Fibroblast of peridontal ligament (primary cell): ENCODE measurements at regions not wholly inside any gene's neighbourhood (a gene's known extent, or its start where the extent isn't known, plus 50 kb on each side); places are given as distances from the start of the nearest gene placed in this dataset.

ENCODE experiments used
- DNase-seq: peaks from one replicate; pipeline ENCODE4 v3.0.0-alpha.2; 2010; ENCODE audit errors: extremely low read depth

DNA sequence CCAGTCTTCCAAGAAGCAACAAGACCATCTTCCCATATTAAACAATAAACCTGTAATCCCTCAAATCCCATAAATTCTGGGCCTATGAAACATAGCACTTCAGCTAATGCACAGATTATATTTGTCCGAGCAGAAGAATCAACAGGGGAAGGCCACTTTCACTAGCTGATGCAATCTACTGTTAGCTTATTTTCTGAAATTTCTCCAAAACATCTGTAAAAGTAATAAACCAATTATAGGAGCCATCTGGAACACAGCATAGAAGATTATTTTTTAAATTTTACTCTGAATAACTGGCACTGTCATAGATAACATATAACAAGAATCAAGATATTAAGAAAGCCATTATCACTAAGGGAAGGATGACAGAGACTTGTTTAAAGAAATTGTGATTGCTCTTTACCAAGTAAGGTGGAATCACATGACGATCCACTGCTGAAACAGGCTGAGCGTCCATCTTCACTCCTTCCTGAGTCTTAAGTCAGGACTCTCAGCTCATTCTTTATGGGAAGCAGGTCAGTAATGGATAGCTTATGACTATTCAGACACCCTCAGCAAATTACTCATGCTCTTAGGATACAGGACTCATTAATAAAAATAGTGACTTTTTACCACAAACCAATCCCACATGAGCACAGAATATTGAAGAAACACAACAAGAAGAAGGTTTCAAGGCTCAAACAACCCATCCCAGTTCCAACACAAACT is 719.5 kb downstream of the XPNPEP1 start:
- DNase-seq, result peak; percentile 65

DNA sequence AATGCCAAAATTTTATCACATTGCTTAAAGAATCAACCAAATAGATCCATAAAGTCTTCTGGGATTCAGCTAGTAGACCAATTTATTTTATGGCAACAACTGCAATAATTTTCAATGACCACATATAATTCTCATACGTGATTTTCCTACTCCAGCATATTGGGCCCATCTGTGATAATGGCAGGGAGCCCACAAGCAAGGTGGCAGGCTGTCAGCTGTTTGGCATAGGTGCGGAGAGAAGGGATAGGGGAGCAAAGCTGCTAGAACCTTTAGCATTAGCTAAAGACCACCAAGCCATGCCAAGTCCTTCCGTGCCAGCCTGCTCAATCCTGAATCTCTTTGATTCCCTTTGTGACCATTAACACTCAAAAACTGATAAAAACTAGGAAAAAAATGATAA is 721.2 kb downstream of the XPNPEP1 start:
- no peak for DNase-seq

DNA sequence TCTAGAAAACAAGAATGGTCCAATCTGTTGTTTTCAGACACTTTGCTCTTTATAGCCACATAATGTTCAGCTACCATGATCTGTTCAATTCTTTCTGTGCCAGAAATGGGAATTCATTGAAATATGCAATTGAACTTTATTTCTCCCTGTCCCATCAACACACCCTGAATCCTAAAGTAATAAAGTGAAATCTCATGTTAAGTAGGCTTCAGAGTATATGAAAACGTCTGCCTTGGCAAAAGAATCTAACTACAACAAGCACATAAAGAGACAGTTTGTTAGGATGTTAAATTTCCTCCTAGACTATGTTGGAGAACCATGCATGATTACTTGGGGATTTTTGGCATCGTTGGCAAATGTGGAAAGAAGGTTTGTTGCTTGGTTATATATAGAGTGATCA is 722.7 kb downstream of the XPNPEP1 start:
- peak; percentile 40 for DNase-seq

DNA sequence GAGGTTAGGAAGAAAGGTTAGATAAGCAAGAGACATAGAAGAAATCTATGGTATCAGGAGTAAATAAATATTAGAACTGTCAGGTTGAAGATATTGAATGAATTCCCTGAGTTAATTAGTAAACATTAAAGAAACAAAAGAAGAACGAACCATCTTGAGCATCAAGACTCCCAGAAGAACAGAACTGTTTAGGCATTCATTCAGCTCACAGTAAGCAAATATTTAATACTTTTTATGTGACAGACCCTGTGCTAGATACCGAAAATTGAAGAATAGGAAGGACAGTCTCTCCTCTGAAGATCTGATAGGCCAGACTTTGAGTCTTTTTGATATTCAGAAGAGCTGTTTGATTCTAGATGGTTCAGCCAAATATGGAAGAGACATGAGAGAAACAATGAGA is 731.5 kb downstream of the XPNPEP1 start:
- no peak for DNase-seq

DNA sequence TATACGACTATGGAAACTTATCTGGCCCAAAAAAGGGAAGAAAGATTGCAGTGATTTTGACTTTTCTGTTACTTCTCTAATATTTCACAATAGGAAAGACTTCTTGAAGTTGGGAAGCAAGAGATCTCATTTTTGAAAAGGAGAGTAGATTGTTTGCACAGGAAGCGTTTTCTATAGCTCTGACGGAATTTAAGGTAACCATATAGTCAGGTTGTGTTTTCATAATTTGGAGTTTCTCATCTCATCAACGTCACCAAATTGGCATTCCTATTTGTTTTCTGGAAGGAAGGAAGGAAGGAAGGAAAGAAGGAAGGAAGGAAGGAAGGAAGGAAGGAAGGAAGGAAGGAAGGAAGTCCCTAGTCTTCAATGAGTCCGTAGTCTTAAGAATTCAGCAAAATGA is 732.0 kb downstream of the XPNPEP1 start:
- no peak for DNase-seq

DNA sequence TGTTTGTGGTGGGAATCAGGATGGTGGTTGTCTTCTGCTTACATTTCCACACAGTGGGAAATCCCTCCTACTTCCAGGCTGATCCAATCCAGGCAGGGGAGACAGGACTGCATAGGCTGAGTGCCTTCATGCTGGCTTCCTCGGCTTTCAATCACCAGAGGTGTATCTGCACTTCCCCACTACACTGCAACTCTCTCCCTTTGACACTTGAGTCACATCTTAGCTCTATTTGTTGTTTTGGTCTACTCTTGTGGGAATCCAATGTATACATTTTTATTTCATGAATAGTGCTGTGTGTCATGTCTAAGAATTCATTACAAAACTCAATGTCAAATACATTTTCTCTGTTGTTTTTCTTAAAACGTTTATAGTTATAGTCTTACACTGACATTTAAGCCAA is 735.6 kb downstream of the XPNPEP1 start:
- peak; percentile 29 for DNase-seq

DNA sequence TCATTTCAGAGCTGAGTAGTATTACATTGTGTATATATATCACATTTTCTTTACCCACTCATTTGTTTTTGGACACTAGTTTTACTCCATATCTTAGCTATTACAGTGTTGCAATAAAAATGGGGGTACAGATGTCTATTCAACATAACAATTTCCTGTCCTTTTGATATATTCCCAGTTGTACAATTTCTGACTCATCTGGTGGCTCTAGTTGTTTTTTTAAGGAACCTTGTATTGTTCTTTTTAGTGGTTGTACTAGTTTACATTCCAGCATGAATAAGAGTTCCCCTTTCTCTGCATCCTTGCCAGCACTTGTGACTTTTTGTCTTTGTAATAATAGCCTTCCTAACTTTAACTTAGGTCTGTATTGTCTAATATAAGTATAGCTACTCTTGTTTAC is 739.9 kb downstream of the XPNPEP1 start:
- DNase-seq, result no peak

DNA sequence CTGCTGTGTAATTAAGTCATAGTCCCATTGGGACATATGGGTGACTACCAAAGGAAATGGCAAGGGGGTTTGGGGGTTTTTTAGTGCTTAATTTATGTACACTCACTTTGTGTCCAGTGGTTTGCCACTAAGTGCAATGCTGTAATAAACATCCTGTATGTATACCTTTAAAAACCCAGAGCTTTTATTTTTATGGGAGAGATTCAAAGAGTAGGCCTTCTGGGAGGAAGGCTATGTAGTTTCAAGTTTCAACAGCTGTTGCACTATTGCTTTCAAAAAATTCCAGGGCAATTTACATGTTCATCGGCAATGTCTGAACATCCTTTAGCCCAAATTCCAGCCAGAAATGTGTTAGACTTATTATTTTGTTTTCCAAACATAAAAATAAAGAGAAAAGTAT is 744.7 kb downstream of the XPNPEP1 start:
- peak; percentile 45 for DNase-seq

DNA sequence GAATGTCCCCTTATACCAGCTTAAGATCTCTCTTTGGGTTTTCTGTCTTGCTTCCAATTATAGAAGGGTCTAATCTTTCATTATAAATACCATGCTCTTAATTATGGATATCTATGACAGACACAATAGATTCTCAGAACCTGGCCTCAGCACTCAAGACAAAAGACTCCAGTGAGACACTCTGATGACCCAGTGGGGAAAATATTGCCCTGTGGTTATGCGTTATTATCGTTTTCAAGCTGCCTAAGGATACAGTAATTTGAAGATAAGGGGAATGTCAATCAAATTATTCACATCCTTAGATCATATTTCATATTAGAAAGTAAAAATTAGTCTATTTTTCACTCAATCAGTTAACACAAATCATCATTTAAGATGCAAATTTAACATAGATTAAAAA is 748.8 kb downstream of the XPNPEP1 start:
- no peak for DNase-seq

DNA sequence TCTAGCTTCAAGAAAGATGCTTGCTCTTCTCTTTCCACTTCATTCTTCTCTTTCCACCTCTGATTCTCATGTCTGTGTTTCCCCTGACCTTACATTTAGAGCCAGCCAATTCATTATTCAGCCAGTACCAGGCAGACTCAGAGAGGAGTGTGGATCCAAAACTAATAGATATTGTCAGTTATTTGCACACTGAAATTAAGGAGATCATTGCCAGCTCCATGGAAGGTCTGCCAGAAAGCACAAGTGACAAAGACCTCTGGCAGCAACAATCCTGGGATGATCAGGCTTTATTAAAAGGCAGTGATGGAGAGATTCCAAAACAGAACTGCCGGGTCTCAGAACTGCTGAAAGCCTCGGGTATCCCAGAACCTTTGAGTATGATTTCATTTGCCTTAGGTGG is 749.4 kb downstream of the XPNPEP1 start:
- DNase-seq, result no peak

DNA sequence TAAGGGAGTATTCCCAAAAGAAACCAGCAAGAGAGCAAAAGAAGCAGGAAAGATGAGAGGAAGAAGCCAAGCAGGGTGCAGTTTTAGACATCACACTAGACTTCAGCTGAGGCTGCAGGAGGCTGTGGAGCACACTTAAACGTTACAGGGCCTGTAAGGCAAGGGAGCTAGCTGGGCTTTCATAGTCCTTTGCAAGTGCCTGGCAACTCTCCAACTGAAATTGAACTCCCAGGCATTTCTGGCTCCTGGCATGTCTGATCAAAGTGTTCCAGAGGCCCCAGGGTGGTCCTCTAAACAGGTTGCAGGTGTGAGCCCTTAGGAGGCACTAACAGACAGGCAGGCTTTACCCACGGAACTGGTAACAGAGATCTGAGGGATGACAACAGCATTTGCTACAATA is 750.2 kb downstream of the XPNPEP1 start:
- no peak for DNase-seq

DNA sequence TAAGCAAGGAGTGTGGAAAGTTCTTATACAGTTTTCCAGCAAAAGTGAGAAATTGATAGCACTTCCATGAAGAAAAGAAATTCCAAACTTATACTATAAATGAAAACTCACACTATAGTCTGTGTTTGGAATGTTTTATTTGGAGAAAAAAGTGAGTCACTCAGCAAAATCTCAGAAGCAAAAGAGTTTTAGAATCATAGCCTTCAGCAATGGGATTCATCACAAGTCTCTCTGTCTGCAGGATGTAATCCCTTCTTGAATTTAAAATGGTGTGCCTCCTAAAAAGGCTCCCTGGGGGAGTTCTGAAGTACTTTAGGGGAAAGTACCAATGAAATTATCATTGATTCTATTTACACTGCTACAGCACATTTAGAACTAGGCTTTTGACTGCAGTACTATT is 756.4 kb downstream of the XPNPEP1 start:
- DNase-seq, result peak; percentile 43

DNA sequence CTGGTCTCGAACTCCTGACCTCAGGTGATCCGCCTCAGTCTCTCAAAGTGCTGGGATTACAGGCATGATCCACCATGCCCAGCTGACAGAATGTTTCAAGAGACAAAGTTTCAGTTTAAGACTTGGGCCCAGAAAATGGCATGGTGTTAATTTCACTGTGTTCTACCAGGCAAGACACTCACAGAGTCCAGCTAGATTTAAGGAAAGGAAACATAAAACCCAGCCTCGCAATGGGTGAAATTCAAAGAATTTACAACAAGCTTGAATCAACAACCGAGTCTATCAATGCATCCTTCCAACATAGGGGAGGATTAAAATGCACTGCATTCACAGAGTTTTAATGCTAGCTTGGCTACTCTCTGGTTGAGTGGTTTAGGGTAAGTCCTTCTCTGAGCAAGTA is 764.0 kb downstream of the XPNPEP1 start:
- no peak for DNase-seq

DNA sequence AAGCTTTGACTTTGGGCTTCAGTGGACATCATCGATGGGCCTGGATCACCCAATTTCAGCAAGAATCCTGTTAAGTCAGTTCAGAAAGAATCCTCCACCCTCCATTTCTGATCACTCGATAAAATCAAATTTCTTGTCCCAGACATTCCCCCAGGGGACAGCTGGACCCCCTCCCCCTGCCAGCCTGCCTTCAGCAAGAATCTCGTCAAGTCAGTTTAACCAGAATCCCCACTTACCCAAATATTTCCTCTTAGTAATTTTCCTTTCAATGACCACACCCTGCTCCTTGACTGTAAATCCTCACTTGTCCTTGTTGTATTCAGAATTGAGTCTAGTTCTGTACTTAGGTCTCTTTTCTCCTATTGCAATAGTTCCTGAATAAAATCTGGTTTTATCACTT is 766.9 kb downstream of the XPNPEP1 start:
- DNase-seq, result no peak

DNA sequence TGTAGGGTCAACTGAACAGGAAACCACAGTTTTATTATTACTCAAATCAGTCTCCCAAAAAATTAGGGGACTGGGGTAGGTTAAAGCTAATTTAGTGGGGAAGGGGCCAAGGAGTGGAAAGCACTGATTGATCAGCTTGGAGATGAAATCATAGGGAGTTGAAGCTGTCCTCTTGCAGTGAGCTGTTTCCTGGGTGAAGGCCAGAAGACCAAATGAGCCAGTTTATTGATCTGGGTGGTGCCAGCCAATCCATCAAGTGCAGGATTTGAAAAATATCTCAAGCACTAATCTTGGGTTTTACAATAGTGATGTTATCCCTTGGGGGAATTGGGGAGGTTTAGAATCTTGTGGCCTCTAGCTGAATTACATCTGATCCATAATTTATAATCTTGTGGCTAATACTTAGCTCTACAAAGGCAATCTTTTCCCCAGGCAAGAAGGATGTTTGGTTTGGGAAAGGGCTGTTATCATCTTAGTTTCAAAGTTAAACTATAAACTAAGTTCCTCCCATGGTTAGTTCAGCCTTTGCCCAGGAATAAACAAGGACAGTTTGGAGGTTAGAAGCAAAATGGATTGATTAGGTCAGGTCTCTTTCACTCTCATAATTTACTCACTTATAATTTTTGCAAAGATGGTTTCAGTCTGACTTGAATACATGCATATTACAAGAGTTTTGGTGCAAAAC is 773.5 kb downstream of the XPNPEP1 start:
- no peak for DNase-seq

DNA sequence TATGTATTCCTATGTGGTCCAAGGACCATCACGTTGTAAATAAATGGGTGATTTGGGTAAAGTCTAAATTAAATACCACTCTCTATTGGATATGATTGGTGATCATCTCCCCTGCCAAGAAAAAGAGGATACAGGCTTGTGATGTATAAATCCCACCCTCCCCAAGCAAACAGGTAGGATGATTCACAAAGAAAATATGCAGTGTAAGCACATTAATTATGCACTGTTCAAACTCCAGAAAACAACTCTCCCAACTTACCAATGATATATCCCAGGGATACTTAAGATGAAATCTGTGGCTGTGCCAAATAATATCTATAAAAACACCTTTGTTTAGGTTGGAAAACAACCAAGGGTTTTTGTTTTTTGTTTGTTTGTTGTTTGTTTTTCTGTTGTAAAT is 795.9 kb downstream of the XPNPEP1 start:
- DNase-seq, result no peak

DNA sequence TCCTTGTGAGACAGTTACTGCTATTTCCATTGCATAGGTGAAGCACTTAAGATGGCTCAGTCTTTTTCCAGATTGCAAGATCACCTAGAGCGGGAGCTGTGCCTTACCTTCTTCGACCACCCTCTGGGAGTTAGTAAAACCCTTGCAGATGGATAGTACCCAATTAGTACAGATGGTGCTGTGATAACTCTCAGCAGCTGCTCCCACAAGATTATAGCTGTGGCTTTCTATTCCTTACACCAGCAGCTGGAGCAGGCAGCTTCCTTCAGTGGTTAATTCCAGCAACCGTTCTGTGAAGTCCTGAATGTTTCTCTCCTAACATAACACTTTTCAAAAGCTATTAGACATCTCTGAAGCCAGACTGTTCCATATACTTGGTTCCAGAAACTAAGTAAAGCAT is 796.8 kb downstream of the XPNPEP1 start:
- no peak for DNase-seq

DNA sequence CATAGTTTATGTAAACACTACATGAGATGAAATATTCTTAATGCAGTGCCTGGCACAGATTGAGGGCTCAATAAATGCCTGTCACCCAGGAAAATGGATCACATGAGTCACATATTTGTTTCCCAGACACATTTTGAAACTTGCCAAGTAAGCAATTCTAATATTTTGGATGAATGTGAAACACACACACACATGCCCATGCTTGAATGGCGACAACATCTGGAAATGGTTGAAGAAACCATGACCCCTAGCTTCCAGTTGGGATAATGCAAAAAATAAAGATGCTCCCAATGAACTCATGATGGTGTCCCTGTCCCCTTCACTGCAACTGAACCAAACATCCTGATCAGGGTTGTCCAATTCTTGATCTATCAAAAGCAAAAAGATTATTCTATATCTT is 797.3 kb downstream of the XPNPEP1 start:
- peak; percentile 1 for DNase-seq

DNA sequence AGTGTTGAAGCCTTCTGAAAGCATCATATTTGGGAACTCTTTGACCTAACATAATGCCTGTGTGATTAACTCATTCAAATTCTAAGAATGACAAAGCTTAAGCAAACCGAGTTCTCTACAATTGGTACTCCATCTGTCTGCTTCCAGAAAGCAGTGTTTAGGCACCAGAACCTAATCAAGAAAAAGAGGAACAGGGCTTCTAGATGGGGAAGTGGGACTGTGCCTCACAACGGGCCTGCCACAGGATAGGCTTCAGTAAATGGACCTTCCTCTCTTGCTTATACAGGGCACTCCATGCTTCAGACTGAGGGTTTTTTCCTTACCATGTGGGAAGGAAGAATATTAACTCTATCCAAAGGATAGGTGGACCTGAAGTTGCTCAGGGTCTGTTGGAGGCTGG is 808.1 kb downstream of the XPNPEP1 start:
- DNase-seq, result no peak

DNA sequence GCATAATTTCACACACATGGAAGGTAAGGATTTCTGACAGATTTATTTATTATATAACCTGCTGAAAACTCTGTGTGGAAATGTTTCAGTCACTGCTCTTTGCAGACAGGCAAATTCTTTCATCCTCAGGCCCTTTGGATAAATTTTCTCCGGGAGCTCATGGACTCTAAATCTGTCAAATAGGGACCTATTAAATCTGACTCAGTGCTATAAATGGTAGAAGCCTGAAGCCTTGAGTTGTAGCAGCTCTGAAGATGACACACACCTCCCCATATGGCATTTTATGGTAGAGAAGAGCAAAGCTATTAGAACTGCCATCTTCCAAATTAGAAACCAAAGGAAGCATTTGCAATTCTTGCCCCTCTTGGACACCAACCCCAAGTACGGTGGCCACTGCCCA is 808.7 kb downstream of the XPNPEP1 start:
- DNase-seq, result no peak

DNA sequence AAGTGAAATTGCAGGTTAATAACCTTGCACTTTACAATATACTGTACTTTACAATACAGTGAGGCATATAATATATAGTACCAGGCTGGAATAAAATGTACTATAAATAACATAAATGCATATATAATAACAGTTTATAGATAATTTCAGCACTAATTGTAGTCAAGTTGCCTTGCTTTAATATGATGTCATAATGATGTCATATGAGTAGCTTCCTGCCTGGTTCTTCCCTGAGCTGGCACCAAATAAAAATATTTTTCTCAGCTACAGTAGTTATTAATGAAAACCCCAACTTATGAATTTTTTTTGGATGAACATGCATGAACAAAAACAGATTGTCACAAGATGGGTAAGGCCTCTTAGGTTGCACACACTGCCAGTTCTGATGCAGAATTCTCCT is 816.7 kb downstream of the XPNPEP1 start:
- no peak for DNase-seq

DNA sequence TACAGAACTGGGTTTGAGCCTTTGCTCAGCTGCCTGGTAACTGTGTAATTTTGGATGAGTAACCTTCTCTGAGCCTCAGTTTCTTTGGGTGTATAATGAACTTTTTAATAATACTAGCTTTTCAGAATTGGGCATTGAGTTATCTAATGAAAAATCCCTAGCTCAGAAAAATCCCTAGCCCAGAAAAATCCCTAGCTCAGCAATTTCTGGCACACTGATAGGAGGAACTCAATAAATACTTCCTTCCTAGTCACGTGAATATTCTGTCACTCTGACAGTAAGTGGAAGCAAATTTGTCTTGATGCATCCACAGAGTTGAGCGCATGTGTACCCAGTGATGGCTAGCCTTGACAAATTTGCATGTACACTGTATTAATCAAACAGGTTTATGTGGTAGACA is 817.6 kb downstream of the XPNPEP1 start:
- no peak for DNase-seq

DNA sequence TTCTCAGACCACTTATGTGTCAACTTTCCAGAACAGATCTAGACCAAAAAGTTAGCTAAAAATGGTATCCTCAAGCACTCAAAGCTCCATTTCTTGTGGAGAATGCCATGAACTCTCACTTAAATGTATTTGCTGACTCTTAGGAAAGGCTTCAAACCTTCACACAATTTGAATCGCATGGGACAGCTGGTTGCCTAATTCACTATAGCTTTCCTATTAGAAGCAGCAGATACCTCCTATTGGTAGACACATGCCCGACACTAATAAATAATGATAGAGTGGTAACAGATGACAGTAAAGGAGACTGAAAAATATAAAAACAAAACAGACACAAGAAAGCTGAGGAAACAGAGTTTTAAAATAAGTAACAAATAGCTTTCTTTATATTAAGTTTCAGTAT is 818.5 kb downstream of the XPNPEP1 start:
- DNase-seq, result no peak

DNA sequence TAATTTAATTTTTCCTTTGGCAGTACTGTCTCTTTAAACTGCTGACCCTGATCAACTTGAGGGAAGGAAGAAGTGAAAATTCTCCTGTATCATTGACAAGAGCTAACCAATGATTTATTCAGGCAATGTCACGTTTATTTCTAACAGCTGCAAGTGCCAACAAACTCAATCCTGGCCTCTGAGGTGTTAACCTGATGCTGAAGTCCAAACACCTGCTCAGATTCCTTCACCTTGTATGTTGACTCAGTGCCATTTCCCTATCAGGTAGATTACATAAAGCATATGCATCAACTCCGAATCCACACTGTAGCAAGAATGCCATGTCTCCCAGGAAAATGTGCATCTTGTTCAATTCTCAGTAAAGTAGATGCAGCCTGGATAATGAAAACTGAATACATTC is 820.0 kb downstream of the XPNPEP1 start:
- DNase-seq, result no peak
